PFSK-1 (cell line): ENCODE measurements at regions not wholly inside any gene's neighbourhood (a gene's known extent, or its start where the extent isn't known, plus 50 kb on each side); places are given as distances from the start of the nearest gene placed in this dataset.

Experiments
- FOXP2 ChIP-seq: optimal IDR thresholded peaks from 2 replicates; pipeline ENCODE3; 2011; ENCODE audit warnings: borderline replicate concordance, control low read depth, inconsistent platforms; ENCODE audit not compliant: insufficient read depth; ENCODE audit errors: extremely low read length, extremely low read depth
- POLR2AphosphoS5 ChIP-seq: IDR thresholded peaks from 2 replicates; pipeline ENCODE4 v1.6.1; 2012; ENCODE audit warnings: low read depth, mild to moderate bottlenecking, control low read depth, low read length, moderate library complexity
- SIN3A ChIP-seq: IDR thresholded peaks from 2 replicates; pipeline ENCODE4 v1.6.1; 2012; ENCODE audit warnings: mild to moderate bottlenecking, low read length, moderate library complexity, borderline replicate concordance; ENCODE audit not compliant: insufficient read depth
- TAF1 ChIP-seq: IDR thresholded peaks from 2 replicates; pipeline ENCODE4 v1.6.1; 2012; ENCODE audit warnings: low read length, control low read depth, borderline replicate concordance; ENCODE audit not compliant: insufficient read depth
- TF ChIP-seq, protein P1 (sequence below), 2 experiments: IDR thresholded peaks; 2 replicates each; pipeline versions ENCODE4 v1.6.1 to v1.8.0; 2011 to 2012; ENCODE audit warnings: low read depth in 2 of 2, low read length in 2 of 2, control low read depth in 1 of 2, inconsistent platforms in 1 of 2, mild to moderate bottlenecking in 1 of 2, moderate library complexity in 1 of 2; ENCODE audit not compliant: insufficient read depth in 1 of 2

GRCh38 chr5:158284242-158284641 lies 425.3 kb upstream of the CLINT1 start:
- TF ChIP-seq, protein P1, sequence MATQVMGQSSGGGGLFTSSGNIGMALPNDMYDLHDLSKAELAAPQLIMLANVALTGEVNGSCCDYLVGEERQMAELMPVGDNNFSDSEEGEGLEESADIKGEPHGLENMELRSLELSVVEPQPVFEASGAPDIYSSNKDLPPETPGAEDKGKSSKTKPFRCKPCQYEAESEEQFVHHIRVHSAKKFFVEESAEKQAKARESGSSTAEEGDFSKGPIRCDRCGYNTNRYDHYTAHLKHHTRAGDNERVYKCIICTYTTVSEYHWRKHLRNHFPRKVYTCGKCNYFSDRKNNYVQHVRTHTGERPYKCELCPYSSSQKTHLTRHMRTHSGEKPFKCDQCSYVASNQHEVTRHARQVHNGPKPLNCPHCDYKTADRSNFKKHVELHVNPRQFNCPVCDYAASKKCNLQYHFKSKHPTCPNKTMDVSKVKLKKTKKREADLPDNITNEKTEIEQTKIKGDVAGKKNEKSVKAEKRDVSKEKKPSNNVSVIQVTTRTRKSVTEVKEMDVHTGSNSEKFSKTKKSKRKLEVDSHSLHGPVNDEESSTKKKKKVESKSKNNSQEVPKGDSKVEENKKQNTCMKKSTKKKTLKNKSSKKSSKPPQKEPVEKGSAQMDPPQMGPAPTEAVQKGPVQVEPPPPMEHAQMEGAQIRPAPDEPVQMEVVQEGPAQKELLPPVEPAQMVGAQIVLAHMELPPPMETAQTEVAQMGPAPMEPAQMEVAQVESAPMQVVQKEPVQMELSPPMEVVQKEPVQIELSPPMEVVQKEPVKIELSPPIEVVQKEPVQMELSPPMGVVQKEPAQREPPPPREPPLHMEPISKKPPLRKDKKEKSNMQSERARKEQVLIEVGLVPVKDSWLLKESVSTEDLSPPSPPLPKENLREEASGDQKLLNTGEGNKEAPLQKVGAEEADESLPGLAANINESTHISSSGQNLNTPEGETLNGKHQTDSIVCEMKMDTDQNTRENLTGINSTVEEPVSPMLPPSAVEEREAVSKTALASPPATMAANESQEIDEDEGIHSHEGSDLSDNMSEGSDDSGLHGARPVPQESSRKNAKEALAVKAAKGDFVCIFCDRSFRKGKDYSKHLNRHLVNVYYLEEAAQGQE (IDR thresholded peaks at IDR 0.05; ENCODE audit: insufficient read depth in 1 of 2, low read depth in 2 of 2, low read length in 2 of 2), result no peak
- no peak for TF ChIP-seq POLR2AphosphoS5
- TF ChIP-seq SIN3A, result no peak
- no peak for TF ChIP-seq TAF1
- TF ChIP-seq FOXP2, result no peak

DNA sequence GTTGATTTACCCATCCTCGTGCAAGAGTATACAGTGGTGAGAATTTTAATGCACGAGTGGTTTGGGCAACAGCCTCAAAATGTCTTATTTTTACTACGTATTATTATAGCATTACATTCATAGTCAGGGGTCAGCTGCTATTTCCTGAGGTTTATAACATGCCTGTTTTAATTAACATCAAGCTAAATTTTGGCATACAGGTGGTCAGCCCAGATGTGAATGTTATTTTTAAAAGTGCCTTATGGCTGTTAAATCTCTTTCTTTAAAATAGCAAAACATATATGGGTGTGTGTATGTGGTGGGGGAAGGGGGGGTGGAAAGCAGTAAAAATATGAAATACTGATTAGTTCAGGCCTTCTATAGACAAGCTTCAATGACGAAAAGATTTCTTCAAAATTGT lies 424.5 kb upstream of the CLINT1 start:
- TF ChIP-seq TAF1 (no peak), POLR2AphosphoS5 (no peak), SIN3A (no peak), FOXP2 (no peak)
- TF ChIP-seq, protein P1 (IDR thresholded peaks at IDR 0.05; ENCODE audit: insufficient read depth in 1 of 2, low read depth in 2 of 2, low read length in 2 of 2), result no peak

DNA sequence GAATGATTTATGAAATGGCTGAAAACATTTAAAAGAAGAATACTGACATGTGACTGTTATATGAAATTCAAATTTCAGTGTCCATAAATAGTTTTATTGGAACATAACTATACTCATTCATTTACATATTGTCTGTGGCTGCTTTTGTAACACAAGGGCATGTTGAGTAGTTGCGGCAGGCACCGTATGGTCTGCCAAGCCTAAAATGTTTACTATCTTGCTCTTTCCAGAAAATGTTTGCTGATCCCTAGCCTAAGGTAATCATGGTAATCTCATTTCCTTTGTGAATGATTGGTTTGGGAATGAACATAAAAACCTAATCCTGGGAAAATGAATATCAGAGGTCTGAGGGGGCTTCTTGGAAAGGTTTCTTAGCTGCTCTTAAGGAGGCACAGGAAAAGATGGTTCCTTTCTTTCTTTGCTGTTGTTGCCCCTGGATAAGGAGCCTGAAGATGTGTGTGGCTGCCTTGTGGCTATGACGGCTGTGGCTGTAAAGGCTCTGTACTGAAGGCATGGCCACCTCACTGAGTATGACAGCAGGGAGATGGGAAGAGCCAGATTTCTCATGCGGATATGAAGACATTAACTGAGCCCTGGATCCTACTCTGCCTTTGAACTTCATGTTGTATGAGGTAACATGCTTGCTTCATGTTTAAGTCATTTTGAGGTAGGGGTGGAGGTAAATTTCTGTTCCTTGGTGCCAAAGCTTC lies 419.4 kb upstream of the CLINT1 start:
- TF ChIP-seq POLR2AphosphoS5, result no peak
- TF ChIP-seq FOXP2, result no peak
- no peak for TF ChIP-seq TAF1
- TF ChIP-seq SIN3A, result no peak
- TF ChIP-seq, protein P1 (IDR thresholded peaks at IDR 0.05; ENCODE audit: insufficient read depth in 1 of 2, low read depth in 2 of 2, low read length in 2 of 2), result no peak

- TF ChIP-seq TAF1 (no peak), POLR2AphosphoS5 (no peak), FOXP2 (no peak), SIN3A (no peak)
- TF ChIP-seq, protein P1 (IDR thresholded peaks at IDR 0.05; ENCODE audit: insufficient read depth in 1 of 2, low read depth in 2 of 2, low read length in 2 of 2), result no peak
Observed at GRCh38 chr5:158277276-158277675, 418.3 kb upstream of the CLINT1 start.

DNA sequence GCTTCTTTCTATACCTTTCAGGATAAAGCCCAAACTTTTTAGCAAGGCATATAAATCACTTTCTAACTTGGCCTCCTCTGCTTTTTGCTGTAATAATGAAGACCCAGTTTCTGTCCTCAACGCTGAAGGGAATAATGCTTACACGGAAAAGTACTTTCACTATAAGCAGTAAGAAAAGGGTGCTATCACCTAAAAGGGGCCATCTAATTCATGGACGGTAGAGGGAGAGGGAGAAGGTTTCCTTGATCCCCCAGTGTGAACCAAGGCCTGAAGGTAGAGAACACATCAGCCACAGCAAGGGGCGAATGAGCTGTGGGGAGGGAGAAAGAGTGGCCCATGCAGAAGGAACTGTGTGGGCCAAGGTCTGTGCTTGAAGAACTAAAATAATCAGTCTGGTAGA lies 417.7 kb upstream of the CLINT1 start:
- TF ChIP-seq, protein P1 (IDR thresholded peaks at IDR 0.05; ENCODE audit: insufficient read depth in 1 of 2, low read depth in 2 of 2, low read length in 2 of 2), result no peak
- TF ChIP-seq SIN3A (no peak), FOXP2 (no peak), TAF1 (no peak)
